Activated CD8-positive, alpha-beta T cell treated with anti-CD3 and anti-CD28 coated beads, Interleukin-2, amount 10 ng/mL, durations not matched to agents 7 days and 5 days (primary cell): ENCODE measurements at regions not wholly inside any gene's neighbourhood (a gene's known extent, or its start where the extent isn't known, plus 50 kb on each side); places are given as distances from the start of the nearest gene placed in this dataset.

Experiments
- ATAC-seq: fragments of 150-1000 bp; cut with Tn5 transposase; one replicate; pipeline ENCODE4 v1.10.0; 2021; ENCODE audit warnings: moderate library complexity
- CTCF ChIA-PET: fragments of 350-600 bp; sonication (Branson Sonifier 250); formaldehyde crosslinking; loops from one replicate; lab custom pipeline; 2021; ENCODE audit warnings: antibody characterized with exemption; lab: Charles Lee
- POLR2A ChIA-PET: fragments of 350-600 bp; sonication (Branson Sonifier 250); formaldehyde crosslinking; loops from one replicate; lab custom pipeline; 2021; ENCODE audit warnings: antibody characterized with exemption; lab: Charles Lee
- DNase-seq: peaks from one replicate; pipeline ENCODE4 v3.0.0-alpha.2; 2020
- H3K27ac Mint-ChIP-seq: one replicate; pipeline ENCODE4 v1.8.0; 2021; ENCODE audit warnings: mild to moderate bottlenecking, mixed read lengths
- H3K27me3 Mint-ChIP-seq: one replicate; pipeline ENCODE4 v1.8.0; 2021; ENCODE audit warnings: low read depth, mixed read lengths
- H3K36me3 Mint-ChIP-seq: one replicate; pipeline ENCODE4 v1.8.0; 2021; ENCODE audit warnings: low read depth, mixed read lengths
- H3K4me1 Mint-ChIP-seq: one replicate; pipeline ENCODE4 v1.8.0; 2021; ENCODE audit warnings: low read depth, mixed read lengths
- H3K4me3 Mint-ChIP-seq: one replicate; pipeline ENCODE4 v1.8.0; 2021; ENCODE audit warnings: mild to moderate bottlenecking, mixed read lengths
- H3K9me3 Mint-ChIP-seq: one replicate; pipeline ENCODE4 v1.8.0; 2022; ENCODE audit warnings: mixed read lengths; ENCODE audit not compliant: insufficient read depth

- POLR2A ChIA-PET, result no interaction called here
- Mint-ChIP-seq H3K36me3 (no peaks in the 10 kb centered on the region), H3K4me3 (no peak overlapping the region), H3K27ac (no peak overlapping the region), H3K27me3 (peaks cover 6% of the 10 kb centered on the region), H3K9me3 (no peaks in the 10 kb centered on the region), H3K4me1 (no peaks in the 10 kb centered on the region)
- no peak for DNase-seq
- CTCF ChIA-PET, result interaction anchor here (3.7 kb wide), 1 partner anchor 10 kb away, joined by 16 read pairs; no protein-coding TSS in a partner anchor
- ATAC-seq, result no peak
Observed at GRCh38 chr4:104870495-104871233, 276.0 kb upstream of the TET2 start.

DNA sequence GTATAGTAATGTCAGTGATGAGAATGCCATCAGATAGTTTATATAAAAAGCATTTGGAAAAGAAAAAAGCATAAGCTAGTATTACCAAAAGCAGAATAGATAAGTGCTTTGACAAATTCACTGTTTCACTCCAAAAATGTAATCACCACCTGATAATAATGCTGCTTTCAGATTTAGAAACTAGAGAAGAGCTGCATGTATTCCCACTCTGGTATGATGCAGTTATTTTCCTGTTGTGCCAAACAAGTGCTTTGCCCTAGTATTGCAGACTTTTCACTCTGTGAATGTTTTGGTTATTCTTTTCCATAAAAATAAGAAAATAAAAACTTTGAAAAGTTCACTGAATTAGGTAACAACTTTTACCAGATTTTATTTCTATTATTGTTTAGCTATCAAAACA lies 267.7 kb upstream of the TET2 start:
- DNase-seq (no peak), ATAC-seq (peak; percentile 55)
- Mint-ChIP-seq H3K36me3 (peaks cover 22% of the 10 kb centered on the region), H3K4me1 (peaks cover 43% of the 10 kb centered on the region), H3K27me3 (no peaks in the 10 kb centered on the region), H3K4me3 (peak overlapping the region; percentile 65), H3K27ac (peak overlapping the region; percentile 49), H3K9me3 (peaks cover 4% of the 10 kb centered on the region)
- POLR2A ChIA-PET, result interaction anchor here (1.9 kb wide), 1 partner anchor 268 kb away, joined by 6 read pairs; the partner anchor contains the start of gene TET2
- CTCF ChIA-PET, result interaction anchor here (0.7 to 2.7 kb wide), 5 partner anchors 18 to 595 kb away, joined by 3 to 12 read pairs (median 4); partner anchors contain the start of gene PPA2

GRCh38 chr4:104879367-104879766 lies 267.3 kb upstream of the TET2 start:
- H3K9me3 Mint-ChIP-seq, result peaks cover 4% of the 10 kb centered on the region
- CTCF ChIA-PET, result interaction anchor here (0.7 to 2.7 kb wide), 5 partner anchors 19 to 594 kb away, joined by 3 to 12 read pairs (median 4); partner anchors contain the start of gene PPA2
- no peaks in the 10 kb centered on the region for H3K27me3 Mint-ChIP-seq
- POLR2A ChIA-PET, result interaction anchor here (0.5 to 1.9 kb wide), 2 partner anchors 268 to 564 kb away, joined by 3 to 6 read pairs; partner anchors contain the start of gene TET2
- H3K4me3 Mint-ChIP-seq, result peak overlapping the region; percentile 65
- DNase-seq (no peak), ATAC-seq (peak; percentile 70)
- peaks cover 22% of the 10 kb centered on the region for H3K36me3 Mint-ChIP-seq
- peak overlapping the region; percentile 94 for H3K27ac Mint-ChIP-seq
- peaks cover 43% of the 10 kb centered on the region for H3K4me1 Mint-ChIP-seq

- CTCF ChIA-PET, result interaction anchor here (1.5 kb wide), 1 partner anchor 19 kb away, joined by 4 read pairs; no protein-coding TSS in a partner anchor
- POLR2A ChIA-PET, result interaction anchor here (0.5 to 1.9 kb wide), 2 partner anchors 267 to 563 kb away, joined by 3 to 6 read pairs; partner anchors contain the start of gene TET2
- no peaks in the 10 kb centered on the region for H3K27me3 Mint-ChIP-seq
- no peak for DNase-seq
- H3K9me3 Mint-ChIP-seq, result peaks cover 4% of the 10 kb centered on the region
- H3K4me1 Mint-ChIP-seq, result peaks cover 43% of the 10 kb centered on the region
- H3K4me3 Mint-ChIP-seq, result peak overlapping the region; percentile 65
- ATAC-seq, result no peak
- peak overlapping the region; percentile 94 for H3K27ac Mint-ChIP-seq
- peaks cover 22% of the 10 kb centered on the region for H3K36me3 Mint-ChIP-seq
Observed at GRCh38 chr4:104879854-104880253, 266.8 kb upstream of the TET2 start.

- peaks cover 21% of the 10 kb centered on the region for H3K36me3 Mint-ChIP-seq
- H3K27ac Mint-ChIP-seq, result no peak overlapping the region
- H3K27me3 Mint-ChIP-seq, result no peaks in the 10 kb centered on the region
- CTCF ChIA-PET, result interaction anchor here (1.2 kb wide), 1 partner anchor 21 kb away, joined by 5 read pairs; no protein-coding TSS in a partner anchor
- no peak overlapping the region for H3K4me3 Mint-ChIP-seq
- DNase-seq, result no peak
- POLR2A ChIA-PET, result no interaction called here
- H3K4me1 Mint-ChIP-seq, result peaks cover 40% of the 10 kb centered on the region
- peaks cover 4% of the 10 kb centered on the region for H3K9me3 Mint-ChIP-seq
- no peak for ATAC-seq
Observed at GRCh38 chr4:104881136-104881886, 265.4 kb upstream of the TET2 start.

DNA sequence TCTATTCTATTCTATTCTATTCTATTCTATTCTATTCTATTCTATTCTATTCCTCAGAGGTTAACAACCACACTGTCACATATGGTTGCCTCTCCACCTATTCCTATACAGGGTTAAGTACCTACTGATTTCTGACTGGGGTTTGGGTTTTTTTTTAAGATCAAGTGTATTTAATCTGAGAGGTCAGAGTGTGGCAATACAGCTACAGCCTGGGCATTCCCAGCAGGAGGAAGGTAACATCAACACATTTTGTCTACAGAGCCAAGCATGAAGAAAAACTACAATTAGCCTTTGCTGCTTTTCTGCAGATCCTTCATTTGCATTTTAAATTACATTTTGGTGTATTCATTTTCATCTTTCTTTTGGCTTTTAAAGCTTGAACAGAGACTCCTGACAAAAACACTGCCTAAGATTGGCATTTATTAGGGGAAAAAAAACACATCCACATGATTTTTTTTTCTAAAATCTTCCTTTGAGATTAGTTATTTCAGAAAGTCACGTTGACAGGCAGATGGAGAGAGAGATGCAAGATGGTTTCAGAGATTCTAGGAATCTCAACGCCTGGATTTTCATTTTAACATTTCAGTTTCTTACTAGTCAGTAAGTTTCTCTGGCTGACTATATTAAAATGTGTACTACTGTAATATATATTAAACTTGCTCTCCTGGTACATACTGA lies 255.9 kb upstream of the TET2 start:
- Mint-ChIP-seq H3K9me3 (peaks cover 5% of the 10 kb centered on the region), H3K27ac (no peak overlapping the region), H3K4me3 (no peak overlapping the region), H3K4me1 (peaks cover 12% of the 10 kb centered on the region), H3K27me3 (no peaks in the 10 kb centered on the region), H3K36me3 (no peaks in the 10 kb centered on the region)
- no peak for ATAC-seq
- ChIA-PET CTCF (no interaction called here), POLR2A (no interaction called here)
- DNase-seq, result no peak

DNA sequence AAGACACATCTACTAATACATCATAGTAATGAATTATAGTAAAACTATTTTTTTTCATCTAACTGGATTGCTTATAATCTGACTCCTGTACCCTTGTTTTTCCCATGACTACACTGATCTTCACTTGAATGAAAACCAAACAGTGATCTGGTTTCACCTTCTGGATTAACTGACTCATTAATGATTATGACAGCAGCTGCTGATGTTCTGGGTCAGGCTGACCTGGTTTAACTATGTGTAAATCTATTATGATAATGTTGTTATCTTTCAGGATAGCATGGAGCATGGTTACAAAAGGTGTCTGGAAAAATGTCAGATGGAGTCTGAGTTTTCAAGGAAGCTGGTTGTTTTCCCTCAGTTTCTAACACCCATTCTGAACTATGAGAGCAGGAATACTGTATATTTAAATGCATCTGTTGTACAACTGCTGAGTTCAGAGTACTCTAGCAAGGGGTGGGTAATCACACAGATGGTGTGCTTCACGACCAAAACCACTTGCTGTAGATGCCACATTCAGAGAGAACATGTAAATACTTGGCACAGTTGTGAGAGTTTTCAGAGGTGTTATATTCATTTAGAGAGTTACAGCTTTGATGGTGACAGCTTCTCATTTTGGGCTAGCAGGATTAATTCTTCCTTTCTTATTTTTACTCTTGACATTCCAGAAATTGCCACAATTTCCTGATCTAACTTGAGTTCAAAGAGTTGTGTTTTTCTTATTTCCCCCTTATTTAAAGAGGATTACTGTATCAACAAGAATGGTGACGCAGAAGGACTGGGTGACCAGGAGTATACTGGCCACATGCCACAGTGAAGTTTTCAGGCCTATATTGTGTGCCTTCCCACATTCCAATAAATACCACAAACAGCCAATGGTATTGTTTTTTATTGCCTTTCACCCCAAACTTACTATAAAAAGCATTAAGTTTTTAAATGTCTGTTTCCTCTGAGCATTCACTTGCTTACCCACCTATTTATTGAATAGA lies 249.7 kb upstream of the TET2 start:
- H3K4me1 Mint-ChIP-seq, result peaks cover 19% of the 10 kb centered on the region
- H3K4me3 Mint-ChIP-seq, result no peak overlapping the region
- POLR2A ChIA-PET, result no interaction called here
- DNase-seq (no peak), ATAC-seq (no peak)
- H3K27me3 Mint-ChIP-seq, result no peaks in the 10 kb centered on the region
- no peak overlapping the region for H3K27ac Mint-ChIP-seq
- peaks cover 3% of the 10 kb centered on the region for H3K9me3 Mint-ChIP-seq
- CTCF ChIA-PET, result interaction anchor here (1.2 kb wide), 1 partner anchor 27 kb away, joined by 3 read pairs; no protein-coding TSS in a partner anchor
- H3K36me3 Mint-ChIP-seq, result peaks cover 6% of the 10 kb centered on the region

- POLR2A ChIA-PET, result no interaction called here
- Mint-ChIP-seq H3K9me3 (peaks cover 3% of the 10 kb centered on the region), H3K4me1 (peaks cover 21% of the 10 kb centered on the region), H3K36me3 (peaks cover 6% of the 10 kb centered on the region), H3K27ac (no peak overlapping the region), H3K27me3 (no peaks in the 10 kb centered on the region), H3K4me3 (no peak overlapping the region)
- no peak for DNase-seq
- CTCF ChIA-PET, result no interaction called here
- ATAC-seq, result no peak
Observed at GRCh38 chr4:104899863-104900262, 246.8 kb upstream of the TET2 start.

GRCh38 chr4:104901438-104901837 lies 245.2 kb upstream of the TET2 start:
- POLR2A ChIA-PET, result no interaction called here
- Mint-ChIP-seq H3K27me3 (no peaks in the 10 kb centered on the region), H3K4me1 (peaks cover 13% of the 10 kb centered on the region), H3K36me3 (peaks cover 6% of the 10 kb centered on the region), H3K27ac (no peak overlapping the region), H3K9me3 (peaks cover 3% of the 10 kb centered on the region), H3K4me3 (no peak overlapping the region)
- ATAC-seq, result no peak
- CTCF ChIA-PET, result interaction anchor here (1.1 to 1.4 kb wide), 2 partner anchors 23 to 572 kb away, joined by 3 to 5 read pairs; partner anchors contain the start of gene PPA2
- DNase-seq, result no peak

GRCh38 chr4:104901961-104902605 lies 244.6 kb upstream of the TET2 start:
- peaks cover 8% of the 10 kb centered on the region for H3K4me1 Mint-ChIP-seq
- H3K4me3 Mint-ChIP-seq, result no peak overlapping the region
- CTCF ChIA-PET, result interaction anchor here (1.1 to 1.4 kb wide), 2 partner anchors 22 to 572 kb away, joined by 3 to 5 read pairs; partner anchors contain the start of gene PPA2
- no peak for ATAC-seq
- H3K27me3 Mint-ChIP-seq, result peaks cover 4% of the 10 kb centered on the region
- POLR2A ChIA-PET, result no interaction called here
- DNase-seq, result no peak
- H3K9me3 Mint-ChIP-seq, result peaks cover 3% of the 10 kb centered on the region
- no peak overlapping the region for H3K27ac Mint-ChIP-seq
- peaks cover 6% of the 10 kb centered on the region for H3K36me3 Mint-ChIP-seq
